HL-60 (cell line): ENCODE measurements at regions not wholly inside any gene's neighbourhood (a gene's known extent, or its start where the extent isn't known, plus 50 kb on each side); places are given as distances from the start of the nearest gene placed in this dataset.

Source experiments
- CTCF ChIP-seq: IDR thresholded peaks from one replicate; pipeline ENCODE4 v1.5.1; 2011; ENCODE audit warnings: low read length, control low read depth, inconsistent platforms; ENCODE audit not compliant: insufficient read depth
- GABPA ChIP-seq: IDR thresholded peaks from 2 replicates; pipeline ENCODE4 v1.6.1; 2012; ENCODE audit warnings: low read depth
- POLR2AphosphoS5 ChIP-seq: IDR thresholded peaks from 2 replicates; pipeline ENCODE4 v1.6.1; 2012; ENCODE audit warnings: low read depth
- REST ChIP-seq: IDR thresholded peaks from 2 replicates; pipeline ENCODE4 v1.6.1; 2012; ENCODE audit warnings: low read depth; ENCODE audit not compliant: insufficient replicate concordance
- SPI1 ChIP-seq: IDR thresholded peaks from 2 replicates; pipeline ENCODE4 v1.6.1; 2012; ENCODE audit warnings: low read depth, mild to moderate bottlenecking, borderline replicate concordance

GRCh38 chr1:4512636-4513035 lies 141.8 kb upstream of the AJAP1 start:
- TF ChIP-seq CTCF = no peak
- TF ChIP-seq POLR2AphosphoS5 = no peak
- no peak for TF ChIP-seq GABPA
- no peak for TF ChIP-seq REST
- TF ChIP-seq SPI1 = no peak
